Astrocyte of the spinal cord (primary cell): ENCODE measurements at regions not wholly inside any gene's neighbourhood (a gene's known extent, or its start where the extent isn't known, plus 50 kb on each side); places are given as distances from the start of the nearest gene placed in this dataset.
A peak's percentile ranks its signal among the peaks of the same experiment; 100 is the strongest.

Experiments
- DNase-seq: peaks from one replicate; pipeline ENCODE4 v3.0.0; 2011; ENCODE audit warnings: low read depth, low spot score
- H3K4me3 ChIP-seq: 2 replicates; pipeline ENCODE4 v1.5.1; 2011; ENCODE audit warnings: low read depth, mild to moderate bottlenecking, low read length, moderate library complexity
- in situ Hi-C: cut with HindIII; loops from 2 replicates; pipeline ENCODE4 v1.10.0; 2017; ENCODE audit warnings: low sequenced_read_pairs
- TF ChIP-seq, protein P1 (sequence below): IDR thresholded peaks from 2 replicates; pipeline ENCODE4 v1.5.1; 2012; ENCODE audit warnings: low read depth, mild to moderate bottlenecking, low read length, inconsistent platforms

DNA sequence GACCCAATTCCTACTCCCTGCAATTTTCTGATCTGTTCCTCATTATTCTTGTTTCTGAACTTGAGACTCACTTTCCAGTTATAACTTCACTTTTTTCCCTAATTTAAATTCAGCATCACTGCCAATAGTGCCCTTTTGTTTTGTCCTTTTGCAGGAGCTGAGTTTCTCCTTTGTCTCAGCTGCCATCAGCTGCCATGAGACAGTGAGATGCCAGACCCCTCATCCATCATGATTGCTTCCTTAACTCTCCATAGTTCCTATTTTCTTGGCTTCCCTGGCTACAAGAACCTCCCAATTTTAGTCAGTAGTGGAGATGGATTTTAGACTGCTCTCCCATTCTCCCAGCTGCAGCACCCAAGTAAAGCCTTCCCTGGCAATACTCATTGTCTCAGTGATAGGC is 518.1 kb downstream of the HDGFL1 start:
- TF ChIP-seq, protein P1, sequence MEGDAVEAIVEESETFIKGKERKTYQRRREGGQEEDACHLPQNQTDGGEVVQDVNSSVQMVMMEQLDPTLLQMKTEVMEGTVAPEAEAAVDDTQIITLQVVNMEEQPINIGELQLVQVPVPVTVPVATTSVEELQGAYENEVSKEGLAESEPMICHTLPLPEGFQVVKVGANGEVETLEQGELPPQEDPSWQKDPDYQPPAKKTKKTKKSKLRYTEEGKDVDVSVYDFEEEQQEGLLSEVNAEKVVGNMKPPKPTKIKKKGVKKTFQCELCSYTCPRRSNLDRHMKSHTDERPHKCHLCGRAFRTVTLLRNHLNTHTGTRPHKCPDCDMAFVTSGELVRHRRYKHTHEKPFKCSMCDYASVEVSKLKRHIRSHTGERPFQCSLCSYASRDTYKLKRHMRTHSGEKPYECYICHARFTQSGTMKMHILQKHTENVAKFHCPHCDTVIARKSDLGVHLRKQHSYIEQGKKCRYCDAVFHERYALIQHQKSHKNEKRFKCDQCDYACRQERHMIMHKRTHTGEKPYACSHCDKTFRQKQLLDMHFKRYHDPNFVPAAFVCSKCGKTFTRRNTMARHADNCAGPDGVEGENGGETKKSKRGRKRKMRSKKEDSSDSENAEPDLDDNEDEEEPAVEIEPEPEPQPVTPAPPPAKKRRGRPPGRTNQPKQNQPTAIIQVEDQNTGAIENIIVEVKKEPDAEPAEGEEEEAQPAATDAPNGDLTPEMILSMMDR, result no peak
- DNase-seq, result no peak
- in situ Hi-C loops, result no loop called here
- H3K4me3 ChIP-seq, result no peak overlapping the region

DNA sequence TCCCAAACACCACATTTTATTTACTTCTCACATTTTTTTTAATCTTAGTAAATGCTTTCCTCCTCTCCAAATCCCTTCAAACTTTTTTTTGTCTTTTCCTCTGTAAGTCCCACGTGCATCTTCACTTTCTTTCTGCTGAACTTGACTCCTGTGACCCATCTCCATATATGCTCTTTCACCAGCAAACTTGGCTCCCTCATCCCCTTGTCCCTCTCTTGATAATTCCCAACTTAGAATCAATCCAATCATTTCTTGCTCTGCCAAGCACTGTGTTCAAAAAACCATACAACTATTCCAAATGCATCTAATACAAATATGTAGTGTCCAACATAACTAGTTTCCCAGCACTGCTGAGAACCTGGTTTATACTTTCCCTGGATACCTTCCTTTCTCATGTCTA is 519.4 kb downstream of the HDGFL1 start:
- no peak overlapping the region for H3K4me3 ChIP-seq
- TF ChIP-seq, protein P1, result no peak
- DNase-seq, result no peak
- in situ Hi-C loops, result no loop called here

DNA sequence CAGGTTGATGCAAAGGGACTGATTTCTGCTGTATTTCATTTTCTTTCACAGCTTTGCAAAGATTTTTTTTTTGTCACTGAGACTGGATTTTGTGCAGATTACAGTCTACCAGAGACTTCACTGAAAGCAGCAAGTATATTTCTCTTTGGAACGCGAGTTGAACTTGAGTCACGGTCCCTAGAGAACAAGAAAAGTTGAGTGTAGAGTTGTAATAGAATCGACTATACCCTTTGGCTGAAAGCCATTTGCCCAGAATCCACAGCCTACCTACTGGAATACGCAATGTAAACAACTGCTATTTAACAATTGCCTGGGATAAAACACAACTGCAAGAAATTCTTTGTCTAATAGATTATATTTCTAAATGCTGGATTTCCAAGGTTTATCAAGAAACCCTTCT is 520.6 kb downstream of the HDGFL1 start:
- TF ChIP-seq, protein P1, result no peak
- no peak for DNase-seq
- H3K4me3 ChIP-seq, result no peak overlapping the region
- in situ Hi-C loops, result no loop called here

DNA sequence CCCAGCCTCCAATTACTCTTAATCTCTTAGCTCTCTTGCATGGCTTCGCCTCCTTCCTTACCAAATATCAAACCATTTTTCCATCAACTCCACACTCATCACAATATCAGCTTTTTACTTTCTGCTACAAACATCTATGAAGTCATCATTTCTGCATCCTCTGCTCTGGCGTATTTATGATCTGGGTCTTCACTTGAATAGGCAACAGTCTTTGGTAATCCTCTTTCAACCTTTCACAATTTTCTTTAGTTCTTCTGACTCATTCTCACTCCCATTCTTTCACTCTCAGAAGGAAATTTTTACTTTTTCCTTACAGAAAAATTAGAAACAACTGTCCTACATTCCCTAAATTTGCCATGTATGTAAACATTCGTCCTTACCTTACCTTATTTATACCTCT is 522.4 kb downstream of the HDGFL1 start:
- no peak overlapping the region for H3K4me3 ChIP-seq
- TF ChIP-seq, protein P1, result no peak
- in situ Hi-C loops, result no loop called here
- DNase-seq, result no peak

DNA sequence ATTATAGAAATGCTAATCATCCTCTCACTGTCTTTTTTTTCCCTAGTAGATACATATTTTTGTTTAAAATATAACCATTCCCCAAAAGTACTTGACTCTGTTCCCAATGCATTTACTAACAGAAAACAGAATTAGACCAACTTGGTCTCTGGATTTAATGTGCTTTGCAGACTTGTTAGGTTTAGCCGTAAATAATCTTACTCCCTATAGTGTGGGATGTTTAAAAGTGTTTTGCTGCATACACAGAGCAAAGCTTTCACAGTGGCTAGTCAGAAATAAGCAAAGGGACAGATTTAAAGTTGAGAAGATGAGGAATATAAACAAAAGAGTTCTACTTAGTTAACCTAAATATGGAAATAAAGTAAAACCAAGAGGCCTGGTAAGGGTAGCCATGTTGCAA is 527.5 kb downstream of the HDGFL1 start:
- no peak for DNase-seq
- no peak overlapping the region for H3K4me3 ChIP-seq
- TF ChIP-seq, protein P1, result no peak
- in situ Hi-C loops, result no loop called here

DNA sequence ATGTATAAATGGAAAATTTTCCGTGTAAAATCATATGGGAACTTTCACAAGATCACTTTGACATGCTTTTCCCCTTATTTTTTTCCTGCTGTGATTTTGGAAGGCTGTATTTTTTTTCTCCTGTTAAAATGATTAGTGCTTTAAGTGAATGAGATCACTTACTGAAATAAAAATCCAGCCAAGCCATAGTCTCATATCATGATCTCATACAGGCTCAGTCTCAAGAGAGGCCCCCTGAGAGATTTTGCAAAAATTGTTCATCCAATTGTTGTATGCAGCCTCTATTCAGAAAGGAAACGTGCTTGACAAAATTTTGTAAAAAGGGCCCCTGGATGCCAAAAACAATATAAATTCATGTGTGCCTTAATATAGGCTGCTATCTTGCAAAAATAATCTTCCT is 528.2 kb downstream of the HDGFL1 start:
- DNase-seq, result no peak
- TF ChIP-seq, protein P1, result no peak
- no peak overlapping the region for H3K4me3 ChIP-seq
- in situ Hi-C loops, result no loop called here

DNA sequence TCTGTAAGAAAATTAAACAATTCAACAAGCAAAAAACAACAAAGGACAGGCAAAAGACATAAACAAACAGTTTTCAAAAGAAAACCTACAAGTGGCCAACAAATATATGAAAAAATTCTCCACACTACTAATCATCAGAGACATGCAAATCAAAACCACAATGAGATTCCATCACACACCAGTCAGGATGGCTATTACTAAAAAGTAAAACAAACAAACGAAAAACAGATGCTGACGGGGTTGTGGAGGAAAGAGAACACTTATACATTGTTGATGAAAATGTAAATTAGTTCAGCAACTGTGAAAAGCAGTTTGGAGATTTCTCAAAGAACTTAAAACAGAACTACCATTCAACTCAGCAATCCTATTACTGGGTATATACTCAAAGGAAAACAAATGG is 537.6 kb downstream of the HDGFL1 start:
- TF ChIP-seq, protein P1, result no peak
- DNase-seq, result peak; percentile 79
- in situ Hi-C loops, result no loop called here
- no peak overlapping the region for H3K4me3 ChIP-seq
